Stimulated activated CD4-positive, alpha-beta T cell treated with anti-CD3 and anti-CD28 coated beads, TNF-alpha, amount 100 ng/mL, for 1 hour (primary cell): ENCODE measurements at regions not wholly inside any gene's neighbourhood (a gene's known extent, or its start where the extent isn't known, plus 50 kb on each side); places are given as distances from the start of the nearest gene placed in this dataset.

Experiments used
- DNase-seq, 3 donors: peaks; one replicate each; pipeline ENCODE4 v3.0.0-alpha.2; 2020; ENCODE audit warnings: low read depth in 3 of 3, low spot score in 1 of 3

- DNase-seq: no peak
These were observed 223.4 kb upstream of the SLC24A2 start for GRCh38 chr9:20012232-20012631.

- no peak for DNase-seq
These were observed 220.8 kb upstream of the SLC24A2 start for GRCh38 chr9:20009606-20010005.

- no peak for DNase-seq
These were observed 213.2 kb upstream of the SLC24A2 start for GRCh38 chr9:20002011-20002410.

GRCh38 chr9:20001058-20001457 is 212.2 kb upstream of the SLC24A2 start:
- no peak for DNase-seq

GRCh38 chr9:19999491-20000057 is 210.7 kb upstream of the SLC24A2 start:
- no peak for DNase-seq

GRCh38 chr9:19998823-19999455 is 210.1 kb upstream of the SLC24A2 start:
- no peak for DNase-seq

- no peak for DNase-seq
These were observed 209.3 kb upstream of the SLC24A2 start for GRCh38 chr9:19998153-19998552.

GRCh38 chr9:19995619-19996018 is 206.8 kb upstream of the SLC24A2 start:
- DNase-seq: no peak

GRCh38 chr9:19994296-19994695 is 205.5 kb upstream of the SLC24A2 start:
- no peak for DNase-seq

- DNase-seq: no peak
These were observed 203.7 kb upstream of the SLC24A2 start for GRCh38 chr9:19992556-19992955.

- DNase-seq: no peak
These were observed 200.4 kb upstream of the SLC24A2 start for GRCh38 chr9:19989213-19989612.

- no peak for DNase-seq
These were observed 199.4 kb upstream of the SLC24A2 start for GRCh38 chr9:19988281-19988680.

- no peak for DNase-seq
These were observed 196.2 kb upstream of the SLC24A2 start for GRCh38 chr9:19985081-19985480.

GRCh38 chr9:19976226-19976625 is 187.4 kb upstream of the SLC24A2 start:
- peak in 1 of 3 donors; percentile 18 for DNase-seq

- DNase-seq: no peak
These were observed 186.7 kb upstream of the SLC24A2 start for GRCh38 chr9:19975499-19975898.

- no peak for DNase-seq
These were observed 180.9 kb upstream of the SLC24A2 start for GRCh38 chr9:19969721-19970120.

GRCh38 chr9:19967888-19968459 is 179.1 kb upstream of the SLC24A2 start:
- no peak for DNase-seq

GRCh38 chr9:19967216-19967887 is 178.5 kb upstream of the SLC24A2 start:
- DNase-seq: no peak

GRCh38 chr9:19965336-19965735 is 176.5 kb upstream of the SLC24A2 start:
- no peak for DNase-seq

GRCh38 chr9:19947996-19948395 is 159.2 kb upstream of the SLC24A2 start:
- no peak for DNase-seq

- no peak for DNase-seq
These were observed 157.7 kb upstream of the SLC24A2 start for GRCh38 chr9:19946441-19947109.

- DNase-seq: no peak
These were observed 153.0 kb upstream of the SLC24A2 start for GRCh38 chr9:19941874-19942273.
